SK-N-SH (cell line): ENCODE measurements at regions not wholly inside any gene's neighbourhood (a gene's known extent, or its start where the extent isn't known, plus 50 kb on each side); places are given as distances from the start of the nearest gene placed in this dataset.

ENCODE experiments used
- CTCF ChIP-seq: fragments of 200-600 bp; sonication (generic); IDR thresholded peaks from 2 replicates; pipeline ENCODE4 v1.6.1; 2017; ENCODE audit warnings: antibody characterized with exemption, mild to moderate bottlenecking, moderate library complexity
- EP300 ChIP-seq, 2 experiments: IDR thresholded peaks; 2 replicates each; pipeline versions ENCODE4 v1.4.0 to v1.6.1; 2012; ENCODE audit warnings: borderline replicate concordance in 1 of 2, low read depth in 1 of 2, low read length in 1 of 2

GRCh38 chr13:53240401-53241025 lies 211.9 kb downstream of the OLFM4 start:
- TF ChIP-seq EP300 (IDR thresholded peaks at IDR 0.05; ENCODE audit: borderline replicate concordance in 1 of 2, low read depth in 1 of 2, low read length in 1 of 2): no peak
- no peak for TF ChIP-seq CTCF
